ENCODE measurements at regions not wholly inside any gene's neighbourhood (a gene's known extent, or its start where the extent isn't known, plus 50 kb on each side); places are given as distances from the start of the nearest gene placed in this dataset.

- no peak for DNase-seq (ENCODE audit: low spot score)
Observed at GRCh38 chr10:29140151-29140550, 148.7 kb upstream of the LYZL1 start.

DNA sequence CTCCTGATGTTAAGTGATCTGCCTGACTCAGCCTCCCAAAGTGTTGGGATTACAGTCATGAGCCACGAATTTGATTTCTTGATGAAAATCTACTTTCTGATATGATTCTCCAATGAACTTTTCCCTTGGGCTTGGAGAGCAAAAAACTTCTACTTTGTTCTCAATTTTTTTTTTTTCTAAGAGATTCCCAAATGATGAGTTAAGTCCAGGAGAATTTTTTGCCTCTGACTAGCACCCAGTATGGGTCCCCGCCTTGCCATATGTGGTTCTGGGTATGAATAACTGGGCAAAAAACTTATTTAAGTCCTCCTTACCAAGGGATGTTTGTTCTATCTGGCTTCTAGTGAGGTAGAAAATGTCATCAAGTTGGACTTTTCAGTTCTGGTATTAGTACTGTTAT, 147.9 kb upstream of the LYZL1 start:
- no peak for TF ChIP-seq EZH2 (IDR thresholded peaks at IDR 0.05; ENCODE audit: borderline replicate concordance, low read depth, low read length, poor library complexity, severe bottlenecking)
- TF ChIP-seq, protein P1, sequence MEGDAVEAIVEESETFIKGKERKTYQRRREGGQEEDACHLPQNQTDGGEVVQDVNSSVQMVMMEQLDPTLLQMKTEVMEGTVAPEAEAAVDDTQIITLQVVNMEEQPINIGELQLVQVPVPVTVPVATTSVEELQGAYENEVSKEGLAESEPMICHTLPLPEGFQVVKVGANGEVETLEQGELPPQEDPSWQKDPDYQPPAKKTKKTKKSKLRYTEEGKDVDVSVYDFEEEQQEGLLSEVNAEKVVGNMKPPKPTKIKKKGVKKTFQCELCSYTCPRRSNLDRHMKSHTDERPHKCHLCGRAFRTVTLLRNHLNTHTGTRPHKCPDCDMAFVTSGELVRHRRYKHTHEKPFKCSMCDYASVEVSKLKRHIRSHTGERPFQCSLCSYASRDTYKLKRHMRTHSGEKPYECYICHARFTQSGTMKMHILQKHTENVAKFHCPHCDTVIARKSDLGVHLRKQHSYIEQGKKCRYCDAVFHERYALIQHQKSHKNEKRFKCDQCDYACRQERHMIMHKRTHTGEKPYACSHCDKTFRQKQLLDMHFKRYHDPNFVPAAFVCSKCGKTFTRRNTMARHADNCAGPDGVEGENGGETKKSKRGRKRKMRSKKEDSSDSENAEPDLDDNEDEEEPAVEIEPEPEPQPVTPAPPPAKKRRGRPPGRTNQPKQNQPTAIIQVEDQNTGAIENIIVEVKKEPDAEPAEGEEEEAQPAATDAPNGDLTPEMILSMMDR (conservative IDR thresholded peaks at IDR 0.05; ENCODE audit: low read depth, low read length) = no peak
- H3K27me3 ChIP-seq (replicated peaks; ENCODE audit: insufficient read depth, low read depth, low read length, poor library complexity) = no peaks in the 10 kb centered on the region
- no peak overlapping the region for H3K4me3 ChIP-seq (ENCODE audit: low read depth, low read length, poor library complexity, severe bottlenecking)
- H3K27ac ChIP-seq (ENCODE audit: low read depth, low read length, poor library complexity, severe bottlenecking) = no peak overlapping the region
- no peak for DNase-seq (ENCODE audit: low spot score)
- ChIA-PET POLR2A (ENCODE audit: low non-redundant PET) (no interaction called here), CTCF (no interaction called here)
- no peaks in the 10 kb centered on the region for H3K36me3 ChIP-seq (ENCODE audit: insufficient read depth, low read length, poor library complexity, severe bottlenecking)
- H3K9me3 ChIP-seq (ENCODE audit: low read depth, low read length, poor library complexity, severe bottlenecking) = no peaks in the 10 kb centered on the region
- peaks cover 10% of the 10 kb centered on the region for H3K4me1 ChIP-seq (ENCODE audit: insufficient read depth, low read length, poor library complexity, severe bottlenecking)
- BruUV-seq (replicated peaks) = no TSS peak
- intact Hi-C loops (cut with micrococcal nuclease; ENCODE audit: unreplicated experiment) = no loop called here

More at GRCh38 chr10:29140151-29140550, 148.7 kb upstream of the LYZL1 start:
- no peaks in the 10 kb centered on the region for H3K27me3 ChIP-seq (replicated peaks; ENCODE audit: insufficient read depth, low read depth, low read length, poor library complexity)
- ChIA-PET CTCF (no interaction called here), POLR2A (ENCODE audit: low non-redundant PET) (interaction anchor here (0.6 kb wide), 1 partner anchor 10 kb away, joined by 3 read pairs; no protein-coding TSS in a partner anchor)
- H3K9me3 ChIP-seq (ENCODE audit: low read depth, low read length, poor library complexity, severe bottlenecking) = no peaks in the 10 kb centered on the region
- H3K36me3 ChIP-seq (ENCODE audit: insufficient read depth, low read length, poor library complexity, severe bottlenecking) = no peaks in the 10 kb centered on the region
- H3K4me3 ChIP-seq (ENCODE audit: low read depth, low read length, poor library complexity, severe bottlenecking) = no peak overlapping the region
- intact Hi-C loops (cut with micrococcal nuclease; ENCODE audit: unreplicated experiment) = no loop called here
- TF ChIP-seq, protein P1 (conservative IDR thresholded peaks at IDR 0.05; ENCODE audit: low read depth, low read length) = no peak
- TF ChIP-seq EZH2 (IDR thresholded peaks at IDR 0.05; ENCODE audit: borderline replicate concordance, low read depth, low read length, poor library complexity, severe bottlenecking) = no peak
- no TSS peak for BruUV-seq (replicated peaks)
- no peak overlapping the region for H3K27ac ChIP-seq (ENCODE audit: low read depth, low read length, poor library complexity, severe bottlenecking)
- peaks cover 18% of the 10 kb centered on the region for H3K4me1 ChIP-seq (ENCODE audit: insufficient read depth, low read length, poor library complexity, severe bottlenecking)

GRCh38 chr10:29141761-29142160, 147.1 kb upstream of the LYZL1 start:
- Histone ChIP-seq H3K36me3 (ENCODE audit: insufficient read depth, low read length, poor library complexity, severe bottlenecking) (no peaks in the 10 kb centered on the region), H3K4me1 (ENCODE audit: insufficient read depth, low read length, poor library complexity, severe bottlenecking) (peaks cover 9% of the 10 kb centered on the region), H3K27me3 (replicated peaks; ENCODE audit: insufficient read depth, low read depth, low read length, poor library complexity) (no peaks in the 10 kb centered on the region), H3K27ac (ENCODE audit: low read depth, low read length, poor library complexity, severe bottlenecking) (no peak overlapping the region), H3K4me3 (ENCODE audit: low read depth, low read length, poor library complexity, severe bottlenecking) (no peak overlapping the region), H3K9me3 (ENCODE audit: low read depth, low read length, poor library complexity, severe bottlenecking) (no peaks in the 10 kb centered on the region)
- ChIA-PET POLR2A (ENCODE audit: low non-redundant PET) (no interaction called here), CTCF (no interaction called here)
- no peak for DNase-seq (ENCODE audit: low spot score)
- no TSS peak for BruUV-seq (replicated peaks)
- TF ChIP-seq EZH2 (IDR thresholded peaks at IDR 0.05; ENCODE audit: borderline replicate concordance, low read depth, low read length, poor library complexity, severe bottlenecking) = no peak
- TF ChIP-seq, protein P1 (conservative IDR thresholded peaks at IDR 0.05; ENCODE audit: low read depth, low read length) = no peak
- intact Hi-C loops (cut with micrococcal nuclease; ENCODE audit: unreplicated experiment) = no loop called here

All from A673 (cell line).